ENCODE measurements at regions not wholly inside any gene's neighbourhood (a gene's known extent, or its start where the extent isn't known, plus 50 kb on each side); places are given as distances from the start of the nearest gene placed in this dataset.
"Not testable (repeated sequence)": the region's sequence is repeated elsewhere in the genome, so short reads cannot be mapped to it uniquely, and the experiment has no call there.

DNA sequence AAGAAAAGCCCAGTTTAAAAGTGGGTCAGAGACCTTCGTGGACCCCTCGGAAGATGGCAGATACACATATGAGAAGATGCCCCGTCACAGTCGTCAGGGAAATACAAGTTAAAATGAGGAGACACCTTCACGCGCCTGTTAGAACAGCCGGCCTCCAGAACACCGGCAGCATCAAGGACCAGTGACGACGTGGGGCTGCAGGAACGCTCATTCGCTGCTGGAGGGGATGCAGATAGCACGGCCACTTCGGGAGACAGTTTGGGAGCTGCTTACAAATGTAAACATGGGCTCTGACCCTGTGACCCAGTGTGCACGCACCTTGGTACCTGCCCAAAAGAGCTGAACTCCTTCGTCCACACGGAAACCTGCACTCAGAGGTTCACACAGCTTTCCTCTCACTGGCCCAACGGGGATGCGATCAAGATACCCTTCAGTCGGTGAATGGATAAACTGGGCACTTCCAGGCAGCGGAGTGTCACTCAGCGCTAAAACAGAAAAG is 83.7 kb upstream of the CTDP1 start:
- FAIRE-seq (peak; percentile 63), DNase-seq (ENCODE audit: low spot score) (no peak)

DNA sequence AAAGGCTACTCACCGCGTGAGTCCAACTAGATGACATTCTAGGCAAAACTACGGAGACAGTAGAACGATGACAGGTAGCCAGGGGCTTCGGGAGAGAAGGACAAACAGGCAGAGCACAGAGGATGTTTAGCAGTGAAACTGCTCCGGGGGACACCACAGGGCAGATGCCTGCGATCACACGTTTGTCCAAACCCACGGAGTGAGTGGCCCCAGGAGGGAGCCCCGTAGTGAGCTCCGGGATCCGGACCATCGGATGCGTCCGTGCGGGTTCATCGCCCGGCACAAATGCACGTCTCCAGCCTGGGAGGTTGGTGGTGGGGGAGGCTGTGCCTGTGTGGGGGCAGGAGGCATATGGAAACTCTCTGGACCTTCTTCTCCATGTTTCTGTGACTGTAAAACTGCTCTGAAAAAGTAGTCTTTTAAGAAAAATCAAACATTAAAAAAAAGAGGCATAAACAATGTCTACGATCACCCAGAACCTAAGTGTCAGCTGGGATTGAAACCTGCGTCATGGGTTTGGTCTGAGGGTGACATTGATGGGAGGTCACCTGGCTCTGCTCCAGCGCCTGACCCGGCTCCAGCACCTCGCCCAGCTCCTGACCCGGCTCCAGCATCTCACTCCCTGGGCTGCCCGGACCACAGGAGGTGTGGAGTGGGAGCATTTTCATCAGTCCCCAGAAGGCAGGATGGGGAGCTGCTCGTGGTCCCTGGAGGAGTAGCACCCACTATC is 83.0 kb upstream of the CTDP1 start:
- no peak for FAIRE-seq
- no peak for DNase-seq (ENCODE audit: low spot score)

DNA sequence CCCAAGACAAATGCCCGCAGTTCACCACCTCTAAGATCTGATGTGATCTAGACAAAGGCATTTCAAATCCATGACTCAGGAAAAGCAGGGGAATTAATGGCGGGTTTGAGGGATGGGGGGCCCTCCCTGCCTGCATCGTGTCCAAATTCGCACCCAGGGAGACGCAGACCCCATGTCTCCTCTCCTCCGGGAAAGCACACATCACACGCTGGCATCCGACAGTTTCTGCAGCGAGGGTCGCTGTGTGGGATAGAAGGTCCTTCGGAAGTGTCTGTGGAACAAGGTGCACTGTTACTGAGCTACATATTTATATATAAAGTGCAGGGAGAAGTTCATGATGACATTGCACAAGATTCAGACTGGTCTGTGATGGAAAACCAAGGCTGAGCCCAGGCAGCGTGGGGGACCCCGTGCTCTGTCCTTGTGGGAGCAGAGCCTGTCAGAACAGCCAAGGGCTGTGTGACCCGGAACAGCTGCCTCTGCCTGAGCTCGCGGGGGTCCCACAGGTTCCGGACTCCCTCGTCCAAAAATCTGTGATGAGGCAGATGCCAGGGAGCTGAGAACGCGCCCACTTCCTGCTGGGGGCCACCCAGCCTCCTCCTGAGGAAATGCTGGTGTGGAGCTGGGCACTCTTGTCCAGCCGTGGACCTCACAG is 82.3 kb upstream of the CTDP1 start:
- FAIRE-seq (no peak), DNase-seq (ENCODE audit: low spot score) (no peak)

DNA sequence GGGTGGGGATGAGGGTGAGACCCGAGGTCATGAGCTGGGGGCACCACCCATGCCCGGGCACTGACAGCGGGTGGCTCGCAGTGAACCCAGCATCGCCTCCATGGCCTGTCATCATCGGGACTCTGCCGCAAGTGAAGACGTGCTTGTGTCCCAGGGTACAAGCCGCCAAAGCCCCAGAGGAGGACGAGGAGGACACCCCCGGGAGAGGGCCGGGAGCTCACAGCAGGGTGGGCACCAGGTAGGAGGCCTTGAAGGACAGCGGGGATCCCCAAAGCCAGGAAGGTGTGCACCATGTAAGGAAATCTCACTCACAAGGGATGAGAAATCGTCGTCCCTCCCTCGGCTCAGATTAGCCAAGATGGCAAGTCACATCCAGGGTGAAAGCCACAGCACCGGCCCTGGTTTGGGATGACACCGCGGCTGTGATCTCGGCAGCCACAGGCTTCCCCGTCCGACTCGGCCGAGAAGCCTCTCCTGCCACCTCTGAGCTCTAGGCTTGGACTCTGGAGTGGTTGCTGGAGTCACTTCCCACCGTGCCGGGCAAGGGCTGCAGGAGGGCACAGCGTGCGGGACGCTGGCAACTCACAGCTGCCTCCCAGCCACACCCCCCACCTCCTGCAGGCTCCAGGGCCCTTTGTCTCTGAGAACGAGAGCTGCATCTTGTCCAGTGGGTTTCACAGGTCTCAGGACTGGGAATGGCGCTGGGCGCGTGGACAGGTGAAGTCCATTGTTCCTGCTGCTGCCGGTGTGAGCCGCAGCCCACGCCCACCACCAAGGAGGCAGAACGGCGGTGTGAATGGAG is 81.6 kb upstream of the CTDP1 start:
- FAIRE-seq (no peak), DNase-seq (ENCODE audit: low spot score) (no peak)

DNA sequence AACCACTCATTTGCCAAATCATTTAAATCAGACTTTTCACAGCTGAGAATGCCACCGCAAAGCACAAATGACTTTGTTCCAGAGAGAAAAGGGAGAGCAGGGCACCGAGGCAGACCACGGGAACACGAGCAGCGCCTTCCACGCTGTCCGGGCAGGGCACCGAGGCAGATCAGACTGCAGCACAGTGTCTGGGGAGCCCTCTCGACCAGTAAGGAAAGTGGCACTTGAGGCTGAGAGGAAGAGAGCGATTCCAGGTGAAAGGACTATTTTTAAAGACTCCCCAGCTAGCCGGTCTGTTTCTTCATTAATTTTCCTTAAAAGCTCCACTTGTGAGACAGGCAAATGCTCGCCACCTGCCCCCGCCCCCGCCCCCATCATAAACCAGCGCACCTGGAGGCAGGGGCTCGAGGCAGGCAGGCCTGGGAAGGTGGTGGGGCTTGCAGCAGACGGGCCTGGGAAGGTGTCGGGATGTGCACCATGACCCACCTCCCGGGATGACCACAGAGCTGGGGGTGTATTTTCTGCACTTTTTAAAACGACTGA is 80.9 kb upstream of the CTDP1 start:
- no peak for DNase-seq (ENCODE audit: low spot score)
- FAIRE-seq: no peak

DNA sequence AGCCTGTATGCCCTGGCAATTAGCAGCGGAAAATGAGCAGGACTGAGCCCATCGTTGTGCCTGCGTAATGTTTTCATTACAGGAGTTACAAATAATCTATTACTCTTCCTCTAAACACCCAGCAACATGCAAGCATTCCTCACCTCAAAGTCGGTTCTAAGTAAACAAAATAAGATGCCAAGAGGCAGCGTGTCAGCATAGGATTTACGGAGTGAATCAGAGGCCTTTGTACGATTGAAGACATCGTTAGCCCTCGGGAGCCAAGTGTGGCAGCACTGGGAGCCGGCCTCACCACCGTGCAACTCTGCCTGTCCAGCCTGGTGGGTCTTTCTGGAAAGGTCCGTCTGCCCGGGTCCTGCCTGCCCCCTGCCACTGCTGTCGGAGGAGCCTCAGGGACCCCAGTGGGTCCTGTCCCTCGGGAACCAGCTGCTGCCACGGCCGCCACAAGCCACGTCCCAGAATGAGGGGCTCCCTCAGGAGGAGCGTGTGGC is 80.1 kb upstream of the CTDP1 start:
- no peak for FAIRE-seq

DNA sequence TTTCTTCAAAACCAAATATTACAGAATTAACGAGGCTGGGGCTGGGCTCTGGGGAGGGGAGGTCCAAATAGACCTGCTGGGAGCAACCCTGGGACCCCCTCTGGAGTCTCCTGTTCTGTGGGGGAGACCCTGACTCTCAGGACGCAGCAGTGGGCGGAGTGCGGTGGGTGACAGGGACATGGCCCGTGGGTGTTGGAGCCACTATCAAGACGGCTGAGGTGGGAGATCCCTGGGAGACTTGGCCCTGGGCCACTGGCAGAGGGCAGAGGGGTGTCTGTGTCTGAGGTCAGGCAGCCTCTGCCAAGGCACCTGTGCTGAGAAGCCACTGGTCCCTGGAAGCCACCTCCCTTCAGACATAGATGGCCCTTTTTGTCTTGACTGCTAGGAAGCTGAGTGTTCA is 79.5 kb upstream of the CTDP1 start:
- FAIRE-seq (no peak), DNase-seq (ENCODE audit: low spot score) (no peak)

More for the DNA sequence above, 80.1 kb upstream of the CTDP1 start:
- peak; percentile 52 for DNase-seq (ENCODE audit: low spot score)

DNA sequence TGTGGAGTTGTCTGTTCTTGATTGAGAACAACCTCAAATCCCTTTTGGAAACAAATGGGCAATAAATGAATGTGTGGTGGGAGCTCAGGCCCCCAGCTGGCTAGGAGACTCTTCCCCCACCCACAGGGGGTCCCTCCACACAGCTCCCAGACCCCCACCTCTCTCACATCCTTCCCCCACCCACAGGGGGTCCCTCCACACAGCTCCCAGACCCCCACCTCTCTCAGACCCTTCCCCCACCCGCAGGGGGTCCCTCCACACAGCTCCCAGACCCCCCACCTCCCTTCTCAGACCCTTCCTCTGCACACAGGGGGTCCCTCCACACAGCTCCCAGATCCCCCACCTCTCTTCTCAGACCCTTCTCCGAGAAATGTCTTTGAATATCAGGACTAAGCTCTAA is 79.0 kb upstream of the CTDP1 start:
- FAIRE-seq: no peak
- DNase-seq (ENCODE audit: low spot score): no peak

DNA sequence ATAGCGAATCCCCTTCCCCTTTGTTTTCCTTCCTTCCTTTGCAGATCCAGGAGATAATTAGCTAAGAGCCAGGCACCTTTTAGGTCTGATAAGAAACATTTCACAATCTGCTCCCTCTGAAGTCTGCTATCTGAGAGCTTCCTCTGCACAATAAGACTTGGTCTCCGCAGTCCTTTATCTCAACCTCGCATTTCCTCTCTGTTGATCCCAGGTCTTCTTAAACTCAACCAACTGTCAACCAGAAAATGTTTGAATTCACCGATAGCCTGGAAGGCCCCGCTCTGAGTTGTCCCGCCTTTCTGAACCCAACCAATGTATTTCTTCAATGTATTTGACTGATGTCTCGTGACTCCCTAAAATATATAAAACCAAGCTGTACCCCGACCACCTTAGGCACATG is 78.4 kb upstream of the CTDP1 start:
- FAIRE-seq (no peak), DNase-seq (ENCODE audit: low spot score) (no peak)

DNA sequence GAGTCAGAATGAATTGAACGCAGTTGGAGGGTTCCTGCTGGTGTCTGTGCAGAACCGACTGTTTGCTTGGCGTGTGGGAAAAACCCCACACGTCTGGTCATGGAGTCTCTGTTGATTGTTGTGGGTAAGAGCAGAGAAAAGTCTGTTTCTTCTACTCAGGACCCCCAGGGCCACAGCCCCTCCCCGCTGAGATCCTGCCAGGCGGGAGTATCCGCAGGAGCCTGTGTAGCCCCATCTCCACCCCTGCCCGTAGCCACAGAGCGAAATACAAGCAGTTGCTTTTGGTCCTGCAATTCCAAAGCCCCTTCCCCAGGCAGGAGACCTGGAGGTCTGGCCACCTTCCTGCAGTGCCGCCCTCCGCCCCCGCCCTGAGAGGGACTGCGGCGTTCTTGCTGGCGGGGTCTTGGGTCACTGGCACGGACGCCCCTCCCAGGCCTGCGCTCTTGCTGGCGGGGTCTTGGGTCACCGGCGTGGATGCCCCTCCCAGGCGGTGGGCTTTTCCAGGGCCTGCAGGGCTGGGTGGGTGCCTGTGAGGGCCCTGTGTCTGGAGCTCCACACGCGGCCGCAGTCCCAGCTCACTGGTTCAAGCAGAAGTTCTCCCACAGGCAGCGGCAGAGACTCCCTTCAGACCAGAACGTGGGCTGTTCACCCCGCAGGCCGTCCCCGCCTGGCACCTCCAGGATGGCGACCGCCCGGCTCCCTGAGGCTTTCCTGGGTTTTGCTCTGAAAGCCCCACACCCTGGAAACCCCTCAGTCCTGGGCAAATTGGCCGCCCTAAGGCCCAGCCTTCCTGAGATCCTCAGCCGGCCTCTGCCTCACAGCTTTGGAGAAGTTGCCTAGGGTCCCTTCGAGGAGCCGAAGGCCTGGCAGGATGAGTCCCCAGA is 76.0 kb upstream of the CTDP1 start:
- FAIRE-seq (no peak), DNase-seq (ENCODE audit: low spot score) (no peak)

DNA sequence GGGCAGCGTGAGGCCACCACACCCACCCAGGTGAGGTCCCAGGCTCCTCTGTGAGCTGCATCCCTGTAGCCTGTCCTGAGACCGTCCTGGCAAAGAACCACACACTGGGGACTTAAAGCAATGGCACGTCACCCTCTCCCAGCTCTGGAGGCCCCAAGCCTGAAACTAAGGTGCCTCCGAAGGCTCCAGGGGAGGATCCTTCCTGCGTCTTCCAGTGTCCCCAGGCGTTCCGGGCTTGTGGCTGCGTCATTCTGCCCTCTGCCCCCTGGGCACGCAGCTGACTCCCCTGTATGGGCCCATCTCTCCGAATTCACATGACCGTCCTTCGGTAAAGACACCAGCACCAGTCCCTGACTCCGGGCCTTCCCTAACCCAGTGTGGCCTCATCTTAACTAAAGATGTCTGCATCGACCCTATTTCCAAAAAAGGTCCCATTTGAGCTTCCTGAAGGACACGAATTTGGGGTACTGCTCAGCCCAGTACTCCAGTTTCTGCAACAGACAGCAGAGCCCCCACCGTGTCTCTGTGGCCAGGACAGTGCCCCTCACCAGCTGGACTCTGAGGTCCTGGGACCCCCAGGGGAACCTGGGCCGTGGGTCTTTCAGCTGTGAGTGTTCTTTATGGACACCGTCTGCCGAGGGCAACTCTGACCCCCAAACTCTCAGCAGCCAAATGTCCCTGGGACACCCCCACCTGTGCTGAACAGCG is 75.2 kb upstream of the CTDP1 start:
- DNase-seq (ENCODE audit: low spot score) (no peak), FAIRE-seq (no peak)

DNA sequence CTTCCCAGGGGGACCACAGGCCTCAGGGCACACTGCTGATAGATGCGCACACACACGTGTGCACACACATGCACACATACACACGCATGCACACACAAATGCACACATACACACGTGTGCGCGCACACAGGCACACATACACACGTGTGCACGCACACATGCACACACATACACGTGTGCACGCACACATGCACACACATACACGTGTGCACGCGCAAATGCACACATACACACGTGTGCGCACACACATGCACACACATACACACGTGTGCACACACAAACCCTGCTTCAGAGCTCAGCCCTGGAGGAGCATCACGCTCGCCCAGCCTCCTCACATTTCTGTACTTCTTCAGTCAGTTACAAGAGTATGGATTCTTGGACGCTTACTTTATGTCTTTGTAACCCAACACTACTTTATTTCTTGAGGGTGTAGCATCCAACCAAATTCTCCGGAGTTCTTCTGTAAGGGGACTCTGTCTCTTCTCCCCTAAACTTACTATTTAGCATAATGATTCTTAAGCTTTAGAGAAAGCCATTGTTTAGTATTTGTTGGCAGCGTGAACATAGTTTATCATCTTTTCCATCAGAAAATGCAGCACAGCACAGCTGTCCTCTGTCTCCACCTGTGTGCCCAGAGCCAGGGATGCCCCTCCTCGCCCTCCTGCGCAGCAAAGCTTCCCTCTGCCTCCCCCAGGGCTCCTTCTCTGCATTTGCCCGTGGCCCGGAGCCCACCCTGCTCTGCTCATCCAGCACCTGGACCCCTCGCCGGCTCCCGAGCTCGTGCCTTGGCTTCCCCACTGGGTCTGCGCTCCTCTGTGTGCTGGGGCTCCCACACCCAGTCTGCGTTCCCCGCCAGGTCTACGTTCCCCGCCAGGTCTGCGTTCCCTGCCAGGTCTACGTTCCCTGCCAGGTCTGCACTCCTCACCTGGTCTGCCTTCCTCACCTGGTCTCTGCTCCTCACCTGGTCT is 74.4 kb upstream of the CTDP1 start:
- DNase-seq (ENCODE audit: low spot score) (no peak), FAIRE-seq (peak; percentile 98)

DNA sequence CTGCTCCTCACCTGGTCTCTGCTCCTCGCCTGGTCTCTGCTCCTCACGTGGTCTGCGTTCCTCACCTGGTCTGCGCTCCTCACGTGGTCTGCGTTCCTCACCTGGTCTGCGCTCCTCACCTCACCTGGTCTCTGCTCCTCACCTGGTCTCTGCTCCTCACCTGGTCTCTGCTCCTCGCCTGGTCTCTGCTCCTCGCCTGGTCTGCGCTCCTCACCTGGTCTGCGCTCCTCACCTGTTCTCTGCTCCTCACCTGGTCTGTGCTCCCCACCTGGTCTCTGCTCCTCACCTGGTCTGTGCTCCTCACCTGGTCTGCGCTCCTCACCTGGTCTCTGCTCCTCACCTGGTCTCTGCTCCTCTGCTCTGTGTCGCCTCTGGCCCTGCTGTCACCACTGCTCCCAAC is 73.5 kb upstream of the CTDP1 start:
- DNase-seq (ENCODE audit: low spot score); FAIRE-seq: not testable (repeated sequence)

DNA sequence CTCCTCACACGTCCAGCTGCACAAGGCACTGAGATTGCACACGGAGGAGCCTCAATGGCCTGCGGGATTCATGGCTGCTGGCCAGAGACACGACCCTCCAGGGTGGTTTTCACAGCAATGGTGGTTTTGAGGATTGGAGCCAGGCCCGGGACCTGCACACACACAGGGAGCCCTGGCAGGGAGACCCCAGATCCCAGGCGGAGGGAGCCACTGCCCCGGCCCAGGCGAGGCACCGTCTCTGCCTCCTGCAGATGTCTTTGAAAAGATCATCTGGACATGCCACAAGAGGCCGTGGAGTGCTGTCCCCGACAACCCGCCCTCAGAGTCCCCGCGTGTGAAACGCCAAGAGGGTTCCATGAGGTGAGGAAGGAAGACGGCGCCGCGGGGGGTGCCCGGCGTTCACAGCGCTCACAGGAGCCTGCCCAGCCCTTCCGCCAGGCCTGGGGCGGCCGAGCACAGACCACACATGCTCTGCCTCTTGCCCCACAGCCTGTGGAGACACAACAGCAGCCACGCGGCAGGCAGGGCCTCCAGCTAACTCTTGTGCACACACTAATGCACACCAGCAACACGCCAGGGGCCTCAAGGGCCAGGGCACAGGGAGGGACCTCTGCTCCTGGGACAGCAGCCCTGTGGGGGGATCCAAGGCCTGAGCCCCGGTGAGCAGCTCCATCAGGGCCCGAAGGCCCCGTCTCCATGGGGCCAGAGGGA is 72.8 kb upstream of the CTDP1 start:
- FAIRE-seq (no peak), DNase-seq (ENCODE audit: low spot score) (no peak)

DNA sequence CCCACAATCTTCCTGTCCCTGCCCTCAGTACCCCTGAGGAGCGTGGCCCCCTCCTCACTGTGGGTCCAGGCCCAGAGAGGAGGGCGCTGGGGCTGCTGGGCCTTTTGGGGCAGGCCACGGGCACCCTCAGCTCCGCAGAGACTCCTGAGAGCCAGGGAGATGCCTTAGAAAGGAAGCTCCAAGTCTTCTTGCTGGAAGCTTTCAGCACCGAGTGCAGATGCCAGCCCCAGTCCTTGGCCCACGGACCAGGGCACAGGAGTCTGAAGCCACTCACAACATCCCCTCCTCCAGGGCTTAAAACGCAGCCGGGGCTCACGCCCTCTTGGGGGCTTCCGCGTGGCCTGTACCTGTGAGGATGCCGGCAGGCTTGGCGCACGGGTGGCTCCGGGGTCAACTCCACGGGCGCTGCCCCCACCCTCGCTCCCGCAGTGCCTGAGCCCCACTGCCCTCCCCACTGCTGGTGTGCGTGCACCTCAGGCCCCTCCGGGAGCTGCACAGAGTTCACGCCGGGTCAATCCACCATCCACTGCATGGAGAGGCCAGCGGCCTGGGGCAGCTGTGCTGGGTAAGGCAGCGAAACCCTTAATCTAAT is 72.1 kb upstream of the CTDP1 start:
- FAIRE-seq: no peak
- no peak for DNase-seq (ENCODE audit: low spot score)

DNA sequence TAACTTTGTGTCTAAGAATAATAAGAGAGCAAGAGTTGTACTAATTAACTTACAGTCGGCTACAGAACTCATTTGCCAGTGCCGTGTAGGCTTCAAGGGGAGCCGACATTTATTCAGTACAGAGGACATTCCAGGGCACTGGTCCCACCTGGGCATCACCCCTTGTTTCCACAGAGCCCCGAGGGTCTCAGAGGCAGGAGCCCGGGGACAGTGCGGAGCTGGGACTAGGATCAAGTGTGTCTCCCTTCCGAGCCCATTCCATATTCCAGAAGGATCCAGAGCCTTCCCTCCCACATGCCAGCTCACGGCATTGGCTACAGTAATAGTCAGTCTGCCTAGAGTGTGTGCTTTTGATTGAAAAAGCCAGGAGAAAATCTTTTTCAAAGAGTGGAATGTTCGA is 71.5 kb upstream of the CTDP1 start:
- DNase-seq (ENCODE audit: low spot score) (no peak), FAIRE-seq (no peak)

DNA sequence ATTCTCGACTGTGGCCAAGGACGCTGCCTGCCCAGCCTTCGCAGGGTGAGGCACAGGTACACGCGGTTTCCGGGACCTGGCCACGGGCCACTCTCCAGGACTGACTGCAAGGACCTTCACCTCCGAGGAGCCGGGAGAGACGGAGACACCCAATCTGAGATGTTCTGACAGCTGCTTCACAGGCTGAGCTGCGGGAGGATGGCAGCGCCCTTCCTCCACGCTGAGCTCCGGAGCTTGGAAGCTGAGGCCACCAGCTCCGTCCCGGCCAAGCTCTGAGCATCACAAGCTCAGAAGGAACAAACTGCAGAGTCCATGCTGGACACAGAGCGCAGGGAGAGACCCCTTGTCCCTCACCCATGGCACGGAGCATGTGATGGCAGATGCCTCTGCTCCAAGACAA is 71.1 kb upstream of the CTDP1 start:
- no peak for FAIRE-seq

DNA sequence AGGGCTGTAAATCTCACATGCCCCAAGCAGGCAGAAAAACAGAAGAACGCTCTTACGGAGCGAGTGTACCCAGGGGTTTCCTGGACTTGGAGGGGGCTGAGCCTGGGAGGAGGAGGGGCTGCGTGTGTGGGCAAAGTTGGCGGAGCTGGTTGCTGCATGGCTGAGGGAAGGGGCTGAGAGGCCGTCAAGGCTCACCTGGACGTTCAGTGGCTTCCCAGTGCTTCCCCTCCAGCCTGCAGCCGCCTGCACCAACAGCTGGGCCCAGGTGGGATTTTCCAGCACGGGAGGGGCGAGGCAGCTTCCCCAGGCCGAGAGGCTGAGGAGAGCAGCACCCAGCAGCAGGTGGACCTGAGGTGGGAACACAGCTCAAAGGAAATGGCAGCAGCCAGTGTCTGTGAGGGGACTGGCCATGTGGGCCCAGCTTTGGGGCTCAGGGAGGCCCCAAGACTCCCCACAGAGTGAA is 70.6 kb upstream of the CTDP1 start:
- DNase-seq (ENCODE audit: low spot score) (no peak), FAIRE-seq (no peak)

More for the DNA sequence above, 71.1 kb upstream of the CTDP1 start:
- DNase-seq (ENCODE audit: low spot score): no peak
